ENCODE measurements at regions not wholly inside any gene's neighbourhood (a gene's known extent, or its start where the extent isn't known, plus 50 kb on each side); places are given as distances from the start of the nearest gene placed in this dataset. TPM values are rescaled to one million over a fixed set of nuclear protein-coding genes. Genes with fewer than 3 reads are reported as not detected.
"Not testable (repeated sequence)": the region's sequence is repeated elsewhere in the genome, so short reads cannot be mapped to it uniquely, and the experiment has no call there.

GRCh38 chr4:131764730-131765129, 1384.4 kb upstream of the PCDH10 start:
- DNase-seq (ENCODE audit: low read depth), result no peak
- TF ChIP-seq, protein P1, sequence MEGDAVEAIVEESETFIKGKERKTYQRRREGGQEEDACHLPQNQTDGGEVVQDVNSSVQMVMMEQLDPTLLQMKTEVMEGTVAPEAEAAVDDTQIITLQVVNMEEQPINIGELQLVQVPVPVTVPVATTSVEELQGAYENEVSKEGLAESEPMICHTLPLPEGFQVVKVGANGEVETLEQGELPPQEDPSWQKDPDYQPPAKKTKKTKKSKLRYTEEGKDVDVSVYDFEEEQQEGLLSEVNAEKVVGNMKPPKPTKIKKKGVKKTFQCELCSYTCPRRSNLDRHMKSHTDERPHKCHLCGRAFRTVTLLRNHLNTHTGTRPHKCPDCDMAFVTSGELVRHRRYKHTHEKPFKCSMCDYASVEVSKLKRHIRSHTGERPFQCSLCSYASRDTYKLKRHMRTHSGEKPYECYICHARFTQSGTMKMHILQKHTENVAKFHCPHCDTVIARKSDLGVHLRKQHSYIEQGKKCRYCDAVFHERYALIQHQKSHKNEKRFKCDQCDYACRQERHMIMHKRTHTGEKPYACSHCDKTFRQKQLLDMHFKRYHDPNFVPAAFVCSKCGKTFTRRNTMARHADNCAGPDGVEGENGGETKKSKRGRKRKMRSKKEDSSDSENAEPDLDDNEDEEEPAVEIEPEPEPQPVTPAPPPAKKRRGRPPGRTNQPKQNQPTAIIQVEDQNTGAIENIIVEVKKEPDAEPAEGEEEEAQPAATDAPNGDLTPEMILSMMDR (IDR thresholded peaks at IDR 0.05; ENCODE audit: insufficient read depth, low read length), result no peak
- no peak overlapping the region for H3K4me3 ChIP-seq (ENCODE audit: low read depth, low read length)

DNA sequence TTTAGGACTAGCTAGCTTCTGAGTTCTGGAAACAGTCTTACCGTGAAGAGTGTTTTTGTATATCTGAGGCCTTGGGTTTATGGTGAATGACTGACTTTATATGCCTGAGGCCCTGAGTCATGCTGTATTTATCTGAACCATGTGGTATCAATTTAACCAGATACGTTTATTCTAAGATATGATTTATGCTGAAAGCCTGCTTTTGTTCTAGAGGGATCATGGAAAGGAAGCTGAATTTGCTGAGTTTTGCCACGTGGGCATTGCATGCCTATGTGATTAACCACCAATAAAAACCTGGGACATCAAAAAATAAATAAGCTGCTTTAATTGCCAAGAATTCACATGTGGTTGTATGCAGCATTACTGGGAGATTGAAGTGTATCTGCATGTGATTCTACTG, 1374.7 kb upstream of the PCDH10 start:
- not testable (repeated sequence) for H3K4me3 ChIP-seq (ENCODE audit: low read depth, low read length)
- DNase-seq (ENCODE audit: low read depth), result peak; percentile 94

DNA sequence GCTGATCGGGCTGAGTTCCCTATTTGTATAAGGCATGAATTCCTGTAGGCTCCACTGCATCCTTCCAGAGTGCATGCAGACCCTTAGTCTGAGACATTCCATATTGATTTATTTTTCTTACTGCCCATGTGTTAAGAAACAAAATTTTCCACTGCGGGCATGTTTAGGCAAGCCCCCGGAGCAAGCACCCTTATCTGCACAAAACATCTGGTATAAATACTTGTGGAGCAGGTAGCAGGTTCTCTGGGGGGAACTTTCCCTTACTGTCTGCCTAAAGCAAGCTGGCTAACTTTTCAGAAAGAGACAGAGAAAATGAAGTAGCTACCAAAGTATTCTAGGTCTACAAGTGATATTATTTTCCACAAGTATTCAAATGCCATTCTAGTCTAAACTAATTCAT, 1338.5 kb upstream of the PCDH10 start:
- not testable (repeated sequence) for H3K4me3 ChIP-seq (ENCODE audit: low read depth, low read length); DNase-seq (ENCODE audit: low read depth)

Small RNAs in the stretch of these regions (small RNA-seq; reads per million reads assigned to genes)
- gene AC105424.1 (not detected), gene RF00156 (not detected), gene RN7SL205P (not detected), gene RNU6-224P (not detected)
